CD4-positive, alpha-beta memory T cell (primary cell): ENCODE measurements at regions not wholly inside any gene's neighbourhood (a gene's known extent, or its start where the extent isn't known, plus 50 kb on each side); places are given as distances from the start of the nearest gene placed in this dataset.

Experiments used
- CTCF ChIA-PET: fragments of 350-600 bp; sonication (Branson Sonifier 250); formaldehyde crosslinking; loops from one replicate; lab custom pipeline; 2021; ENCODE audit warnings: inconsistent platforms; ENCODE audit not compliant: partially characterized antibody; lab: Charles Lee
- POLR2A ChIA-PET: fragments of 350-600 bp; sonication (Branson Sonifier 250); formaldehyde crosslinking; loops from one replicate; lab custom pipeline; 2021; ENCODE audit not compliant: partially characterized antibody; lab: Charles Lee
- DNase-seq, 5 donors: peaks; one replicate each; pipeline versions ENCODE4 v3.0.0 to v3.0.0-alpha.2; 2020 to 2022; ENCODE audit warnings: mixed read lengths in 1 of 5
- H3K27ac ChIP-seq: one replicate; pipeline ENCODE4 v1.7.0; 2013; ENCODE audit warnings: low read depth, low read length
- H3K27me3 ChIP-seq: 2 replicates; pipeline ENCODE4 v1.7.0; 2013; ENCODE audit warnings: mild to moderate bottlenecking, low read length, moderate library complexity; ENCODE audit not compliant: insufficient read depth
- H3K36me3 ChIP-seq: 2 replicates; pipeline ENCODE4 v1.7.0; 2013; ENCODE audit warnings: mild to moderate bottlenecking, low read length, moderate library complexity; ENCODE audit not compliant: insufficient read depth
- H3K4me1 ChIP-seq: 2 replicates; pipeline ENCODE4 v1.7.0; 2013; ENCODE audit warnings: mild to moderate bottlenecking, low read length, moderate library complexity; ENCODE audit not compliant: insufficient read depth
- H3K4me3 ChIP-seq, 2 donors: one replicate each; pipeline ENCODE4 v1.7.0; 2013; ENCODE audit warnings: low read length in 2 of 2, mild to moderate bottlenecking in 1 of 2
- H3K9me3 ChIP-seq, 2 donors: one replicate each; pipeline ENCODE4 v1.7.0; 2013; ENCODE audit warnings: low read length in 2 of 2, control low read depth in 1 of 2; ENCODE audit not compliant: control insufficient read depth in 1 of 2
- H3K27ac Mint-ChIP-seq, 7 donors: one replicate each; pipeline ENCODE4 v1.8.0; 2020 to 2021; ENCODE audit warnings: mixed read lengths in 7 of 7, mild to moderate bottlenecking in 6 of 7, inconsistent platforms in 3 of 7, moderate library complexity in 3 of 7
- H3K27me3 Mint-ChIP-seq, 2 donors: one replicate each; pipeline ENCODE4 v1.8.0; 2020 to 2021; ENCODE audit warnings: mixed read lengths in 2 of 2
- H3K36me3 Mint-ChIP-seq, 2 donors: one replicate each; pipeline ENCODE4 v1.8.0; 2020 to 2021; ENCODE audit warnings: mixed read lengths in 2 of 2, inconsistent platforms in 1 of 2, mild to moderate bottlenecking in 1 of 2
- H3K4me1 Mint-ChIP-seq, 4 donors: one replicate each; pipeline ENCODE4 v1.8.0; 2020 to 2021; ENCODE audit warnings: mixed read lengths in 4 of 4, mild to moderate bottlenecking in 1 of 4
- H3K4me3 Mint-ChIP-seq, 8 donors: one replicate each; pipeline ENCODE4 v1.8.0; 2020 to 2021; ENCODE audit warnings: mixed read lengths in 8 of 8, mild to moderate bottlenecking in 7 of 8, moderate library complexity in 6 of 8, inconsistent platforms in 3 of 8
- H3K9me3 Mint-ChIP-seq, 8 donors: one replicate each; pipeline ENCODE4 v1.8.0; 2020 to 2021; ENCODE audit warnings: mixed read lengths in 8 of 8, mild to moderate bottlenecking in 5 of 8, inconsistent platforms in 3 of 8, moderate library complexity in 1 of 8
- intact Hi-C: fragments of 100-400 bp; cut with micrococcal nuclease; formaldehyde crosslinking; loops from one replicate; pipeline ENCODE4 v1.15.1; 2023

- ChIA-PET CTCF (no interaction called here), POLR2A (no interaction called here)
- no peaks in the 10 kb centered on the region for H3K27me3 Mint-ChIP-seq
- H3K36me3 Mint-ChIP-seq, result no peaks in the 10 kb centered on the region
- no peak overlapping the region for H3K4me3 ChIP-seq
- no peak overlapping the region for H3K4me3 Mint-ChIP-seq
- H3K27ac ChIP-seq, result no peak overlapping the region
- H3K4me1 Mint-ChIP-seq, result no peaks in the 10 kb centered on the region
- no peaks in the 10 kb centered on the region for H3K4me1 ChIP-seq
- intact Hi-C loops, result no loop called here
- peaks cover 0 to 3% (median 1%) of the 10 kb centered on the region in 8 donors for H3K9me3 Mint-ChIP-seq
- H3K9me3 ChIP-seq, result no peaks in the 10 kb centered on the region
- no peaks in the 10 kb centered on the region for H3K27me3 ChIP-seq
- DNase-seq, result no peak
- no peak overlapping the region for H3K27ac Mint-ChIP-seq
- H3K36me3 ChIP-seq, result no peaks in the 10 kb centered on the region
Measured at GRCh38 chr12:59182658-59183455, 262.6 kb upstream of the LRIG3 start.

GRCh38 chr12:59182191-59182590, 261.9 kb upstream of the LRIG3 start:
- ChIA-PET POLR2A (no interaction called here), CTCF (no interaction called here)
- peaks cover 0 to 7% (median 1%) of the 10 kb centered on the region in 8 donors for H3K9me3 Mint-ChIP-seq
- H3K4me1 Mint-ChIP-seq, result no peaks in the 10 kb centered on the region
- DNase-seq, result no peak
- no peaks in the 10 kb centered on the region for H3K36me3 Mint-ChIP-seq
- Histone ChIP-seq H3K27me3 (no peaks in the 10 kb centered on the region), H3K9me3 (no peaks in the 10 kb centered on the region), H3K27ac (no peak overlapping the region), H3K36me3 (no peaks in the 10 kb centered on the region), H3K4me3 (no peak overlapping the region), H3K4me1 (no peaks in the 10 kb centered on the region)
- no peaks in the 10 kb centered on the region for H3K27me3 Mint-ChIP-seq
- H3K4me3 Mint-ChIP-seq, result no peak overlapping the region
- H3K27ac Mint-ChIP-seq, result no peak overlapping the region
- intact Hi-C loops, result no loop called here

DNA sequence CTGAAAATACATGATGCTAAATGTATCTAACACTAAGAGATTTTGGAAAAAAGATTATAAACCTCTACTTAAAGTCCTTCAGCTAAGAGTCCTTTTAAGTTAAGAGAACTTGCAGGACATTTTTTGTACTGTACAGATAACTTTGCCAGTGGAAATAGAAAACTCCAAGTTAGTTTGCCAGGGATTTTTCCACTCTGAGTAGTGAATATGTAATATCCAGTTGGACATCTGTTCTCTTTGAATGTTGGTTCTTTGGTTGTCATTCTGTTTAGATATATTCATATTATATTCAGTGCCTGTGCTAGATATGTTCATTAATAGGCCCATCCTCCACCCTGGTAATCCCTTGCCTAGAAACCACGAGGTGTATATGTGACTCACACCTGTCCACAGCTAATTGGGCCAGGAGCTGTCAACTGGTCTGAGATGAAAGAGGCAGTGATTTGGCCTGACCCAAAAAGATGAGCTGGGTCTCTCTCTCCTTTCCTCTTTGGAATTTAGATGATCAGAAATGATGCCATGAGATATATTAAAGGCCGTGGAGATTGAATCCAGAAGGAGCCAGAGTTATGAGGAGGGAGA, 261.0 kb upstream of the LRIG3 start:
- peaks cover 0 to 7% (median 1%) of the 10 kb centered on the region in 8 donors for H3K9me3 Mint-ChIP-seq

DNA sequence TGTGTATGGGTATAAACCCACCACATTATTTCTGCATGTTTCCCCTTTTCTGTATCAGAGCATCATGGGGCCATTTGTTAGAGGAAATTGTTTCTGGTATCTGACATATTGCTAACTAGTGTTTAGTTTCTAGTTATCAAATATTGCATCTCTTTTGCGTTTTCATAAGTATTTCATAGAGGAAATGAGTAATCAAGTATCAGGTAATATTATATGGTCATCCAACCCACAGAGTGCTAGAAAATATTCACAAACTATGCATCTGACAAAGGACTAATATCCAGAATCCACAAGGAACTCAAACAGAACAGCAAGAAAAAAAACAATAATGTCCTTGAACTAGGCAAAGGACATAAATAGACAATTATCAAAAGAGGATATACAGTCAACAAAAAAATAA, 258.9 kb upstream of the LRIG3 start:
- Mint-ChIP-seq H3K36me3 (no peaks in the 10 kb centered on the region), H3K4me1 (no peaks in the 10 kb centered on the region), H3K27me3 (peaks cover 0 to 1% of the 10 kb centered on the region in 2 donors), H3K9me3 (peaks cover 0 to 13% (median 0%) of the 10 kb centered on the region in 8 donors), H3K27ac (no peak overlapping the region), H3K4me3 (no peak overlapping the region)
- Histone ChIP-seq H3K4me1 (no peaks in the 10 kb centered on the region), H3K4me3 (no peak overlapping the region), H3K27ac (no peak overlapping the region), H3K36me3 (no peaks in the 10 kb centered on the region), H3K9me3 (no peaks in the 10 kb centered on the region), H3K27me3 (no peaks in the 10 kb centered on the region)
- no peak for DNase-seq
- CTCF ChIA-PET, result no interaction called here
- intact Hi-C loops, result no loop called here
- POLR2A ChIA-PET, result no interaction called here

More for the DNA sequence above, 261.0 kb upstream of the LRIG3 start:
- intact Hi-C loops, result no loop called here
- no peaks in the 10 kb centered on the region for H3K36me3 Mint-ChIP-seq
- H3K27ac Mint-ChIP-seq, result no peak overlapping the region
- Histone ChIP-seq H3K9me3 (no peaks in the 10 kb centered on the region), H3K27me3 (no peaks in the 10 kb centered on the region), H3K4me1 (no peaks in the 10 kb centered on the region), H3K27ac (no peak overlapping the region), H3K36me3 (no peaks in the 10 kb centered on the region), H3K4me3 (no peak overlapping the region)
- no peak for DNase-seq
- no peaks in the 10 kb centered on the region for H3K27me3 Mint-ChIP-seq
- H3K4me3 Mint-ChIP-seq, result no peak overlapping the region
- no peaks in the 10 kb centered on the region for H3K4me1 Mint-ChIP-seq
- POLR2A ChIA-PET, result no interaction called here
- CTCF ChIA-PET, result no interaction called here

- peaks cover 0 to 1% of the 10 kb centered on the region in 2 donors for H3K27me3 Mint-ChIP-seq
- ChIA-PET CTCF (no interaction called here), POLR2A (no interaction called here)
- no peak overlapping the region for H3K4me3 Mint-ChIP-seq
- Histone ChIP-seq H3K4me1 (no peaks in the 10 kb centered on the region), H3K36me3 (no peaks in the 10 kb centered on the region), H3K27ac (no peak overlapping the region), H3K27me3 (no peaks in the 10 kb centered on the region), H3K9me3 (no peaks in the 10 kb centered on the region), H3K4me3 (no peak overlapping the region)
- no peaks in the 10 kb centered on the region for H3K36me3 Mint-ChIP-seq
- DNase-seq, result no peak
- intact Hi-C loops, result no loop called here
- peaks cover 0 to 10% (median 1%) of the 10 kb centered on the region in 8 donors for H3K9me3 Mint-ChIP-seq
- no peak overlapping the region for H3K27ac Mint-ChIP-seq
- no peaks in the 10 kb centered on the region for H3K4me1 Mint-ChIP-seq
Measured at GRCh38 chr12:59173695-59174094, 253.4 kb upstream of the LRIG3 start.

GRCh38 chr12:59168647-59169046, 248.3 kb upstream of the LRIG3 start:
- no peak overlapping the region for H3K4me3 Mint-ChIP-seq
- ChIA-PET POLR2A (no interaction called here), CTCF (interaction anchor here (0.9 kb wide), 1 partner anchor 10 kb away, joined by 3 read pairs; no protein-coding TSS in a partner anchor)
- H3K36me3 Mint-ChIP-seq, result no peaks in the 10 kb centered on the region
- Histone ChIP-seq H3K27me3 (no peaks in the 10 kb centered on the region), H3K36me3 (no peaks in the 10 kb centered on the region), H3K27ac (no peak overlapping the region), H3K4me1 (no peaks in the 10 kb centered on the region), H3K9me3 (no peaks in the 10 kb centered on the region), H3K4me3 (no peak overlapping the region)
- H3K4me1 Mint-ChIP-seq, result no peaks in the 10 kb centered on the region
- no peaks in the 10 kb centered on the region for H3K27me3 Mint-ChIP-seq
- no peak overlapping the region for H3K27ac Mint-ChIP-seq
- intact Hi-C loops, result no loop called here
- peaks cover 0 to 2% (median 0%) of the 10 kb centered on the region in 8 donors for H3K9me3 Mint-ChIP-seq
- DNase-seq, result no peak

DNA sequence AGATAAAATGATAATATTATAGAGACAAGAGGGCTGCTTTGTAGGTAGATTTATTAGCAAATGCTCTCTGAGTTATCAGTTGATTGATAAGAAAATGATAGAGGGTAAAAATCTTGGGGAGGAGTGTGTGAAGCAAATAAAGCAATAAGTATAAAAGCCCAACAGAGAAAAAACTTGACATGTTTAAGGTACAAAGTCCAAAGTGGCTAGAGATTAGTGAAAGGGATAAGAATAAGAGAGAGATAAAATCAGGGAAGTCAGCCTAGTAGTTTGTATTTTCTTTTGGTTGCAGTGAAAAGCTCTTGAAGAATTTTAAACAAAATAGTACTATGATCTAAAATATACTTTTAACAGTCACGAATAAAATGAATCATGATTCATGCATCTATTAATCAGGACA, 246.2 kb upstream of the LRIG3 start:
- H3K27ac ChIP-seq, result no peak overlapping the region
- H3K27me3 ChIP-seq, result no peaks in the 10 kb centered on the region
- no peaks in the 10 kb centered on the region for H3K4me1 ChIP-seq
- peaks cover 0 to 4% (median 0%) of the 10 kb centered on the region in 8 donors for H3K9me3 Mint-ChIP-seq
- no peak for DNase-seq
- no peaks in the 10 kb centered on the region for H3K36me3 ChIP-seq
- H3K27ac Mint-ChIP-seq, result peak overlapping the region in 1 of 7 donors; percentile 15
- intact Hi-C loops, result no loop called here
- POLR2A ChIA-PET, result no interaction called here
- no peaks in the 10 kb centered on the region for H3K9me3 ChIP-seq
- H3K4me1 Mint-ChIP-seq, result no peaks in the 10 kb centered on the region
- no peaks in the 10 kb centered on the region for H3K36me3 Mint-ChIP-seq
- no peaks in the 10 kb centered on the region for H3K27me3 Mint-ChIP-seq
- H3K4me3 Mint-ChIP-seq, result no peak overlapping the region
- H3K4me3 ChIP-seq, result no peak overlapping the region
- CTCF ChIA-PET, result no interaction called here
